ENCODE measurements at regions not wholly inside any gene's neighbourhood (a gene's known extent, or its start where the extent isn't known, plus 50 kb on each side); places are given as distances from the start of the nearest gene placed in this dataset.

DNA sequence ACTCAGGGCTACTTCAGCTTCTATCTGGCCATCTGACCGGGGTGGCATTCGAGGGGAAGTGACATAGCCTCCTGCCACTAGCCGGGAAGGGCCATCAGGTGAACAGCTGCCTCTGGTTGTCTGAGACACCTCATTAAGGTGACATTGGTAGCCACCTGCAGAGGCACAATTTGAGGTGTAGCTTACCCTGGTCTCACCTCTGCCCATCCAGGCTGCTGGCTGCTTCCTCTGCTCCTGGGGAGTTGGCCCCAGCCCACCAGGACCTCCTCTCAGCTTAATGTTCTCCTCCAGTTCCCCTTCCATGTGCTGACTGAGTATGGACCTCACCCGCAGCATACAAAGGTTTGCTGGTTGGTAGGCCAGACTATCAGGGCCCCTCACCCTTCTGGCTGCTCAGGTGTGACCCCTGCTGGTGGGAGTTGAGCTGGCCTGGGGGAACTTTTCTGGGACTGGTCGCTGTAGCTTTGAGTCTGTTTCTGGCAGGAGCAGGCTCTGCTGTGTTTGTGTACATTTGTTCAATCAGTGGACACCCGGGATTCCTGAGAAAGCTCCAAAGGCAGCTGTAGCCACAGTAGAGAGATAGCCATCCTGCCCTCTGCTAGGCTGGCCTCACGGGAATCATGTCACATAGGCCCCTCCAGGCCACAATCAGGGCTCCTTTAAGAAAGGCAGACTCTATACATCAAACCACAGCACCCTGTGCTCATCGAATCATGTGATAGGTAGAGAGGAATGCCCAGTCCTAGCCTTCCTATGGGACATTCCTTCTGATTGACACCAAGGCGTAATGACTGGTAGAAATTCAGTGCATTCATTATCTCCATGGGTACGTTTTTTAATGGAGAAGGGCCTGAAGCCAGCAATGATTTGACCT lies 295.1 kb upstream of the PLET1 start:
- no peak for DNase-seq (ENCODE audit: low read depth, low spot score)
- POLR2A ChIA-PET = no interaction called here
- H3K4me3 ChIP-seq (ENCODE audit: low read depth, low read length) = no peak overlapping the region
- TF ChIP-seq, protein P1, sequence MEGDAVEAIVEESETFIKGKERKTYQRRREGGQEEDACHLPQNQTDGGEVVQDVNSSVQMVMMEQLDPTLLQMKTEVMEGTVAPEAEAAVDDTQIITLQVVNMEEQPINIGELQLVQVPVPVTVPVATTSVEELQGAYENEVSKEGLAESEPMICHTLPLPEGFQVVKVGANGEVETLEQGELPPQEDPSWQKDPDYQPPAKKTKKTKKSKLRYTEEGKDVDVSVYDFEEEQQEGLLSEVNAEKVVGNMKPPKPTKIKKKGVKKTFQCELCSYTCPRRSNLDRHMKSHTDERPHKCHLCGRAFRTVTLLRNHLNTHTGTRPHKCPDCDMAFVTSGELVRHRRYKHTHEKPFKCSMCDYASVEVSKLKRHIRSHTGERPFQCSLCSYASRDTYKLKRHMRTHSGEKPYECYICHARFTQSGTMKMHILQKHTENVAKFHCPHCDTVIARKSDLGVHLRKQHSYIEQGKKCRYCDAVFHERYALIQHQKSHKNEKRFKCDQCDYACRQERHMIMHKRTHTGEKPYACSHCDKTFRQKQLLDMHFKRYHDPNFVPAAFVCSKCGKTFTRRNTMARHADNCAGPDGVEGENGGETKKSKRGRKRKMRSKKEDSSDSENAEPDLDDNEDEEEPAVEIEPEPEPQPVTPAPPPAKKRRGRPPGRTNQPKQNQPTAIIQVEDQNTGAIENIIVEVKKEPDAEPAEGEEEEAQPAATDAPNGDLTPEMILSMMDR (IDR thresholded peaks at IDR 0.05; ENCODE audit: insufficient read depth, low read length, missing control alignments) = peak; percentile 78
- CTCF ChIA-PET = interaction anchor here (0.8 to 3.3 kb wide), 19 partner anchors 9 to 436 kb away, joined by 3 to 41 read pairs (median 6); no protein-coding TSS in a partner anchor

DNA sequence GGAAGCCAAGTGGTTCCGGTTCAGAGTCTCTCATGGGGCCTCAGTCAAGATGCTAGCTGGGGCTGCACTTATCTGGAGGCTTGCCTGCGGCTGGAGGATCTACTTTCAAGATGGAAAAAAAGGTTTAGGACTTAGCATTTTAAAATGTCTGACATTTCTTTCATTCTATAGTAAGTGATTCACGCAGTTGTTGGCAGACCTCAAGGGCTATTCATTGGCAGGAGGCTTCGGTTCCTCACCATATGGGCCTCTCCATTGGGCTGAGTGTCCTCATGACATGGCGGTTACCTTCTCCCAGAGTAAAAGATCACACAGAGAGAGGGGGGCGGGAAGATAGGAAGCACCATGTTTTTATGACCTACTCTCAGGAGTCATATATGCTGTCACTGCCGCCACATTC lies 298.0 kb upstream of the PLET1 start:
- TF ChIP-seq, protein P1 (IDR thresholded peaks at IDR 0.05; ENCODE audit: insufficient read depth, low read length, missing control alignments) = no peak
- ChIA-PET CTCF (no interaction called here), POLR2A (no interaction called here)
- no peak for DNase-seq (ENCODE audit: low read depth, low spot score)
- H3K4me3 ChIP-seq (ENCODE audit: low read depth, low read length) = no peak overlapping the region

DNA sequence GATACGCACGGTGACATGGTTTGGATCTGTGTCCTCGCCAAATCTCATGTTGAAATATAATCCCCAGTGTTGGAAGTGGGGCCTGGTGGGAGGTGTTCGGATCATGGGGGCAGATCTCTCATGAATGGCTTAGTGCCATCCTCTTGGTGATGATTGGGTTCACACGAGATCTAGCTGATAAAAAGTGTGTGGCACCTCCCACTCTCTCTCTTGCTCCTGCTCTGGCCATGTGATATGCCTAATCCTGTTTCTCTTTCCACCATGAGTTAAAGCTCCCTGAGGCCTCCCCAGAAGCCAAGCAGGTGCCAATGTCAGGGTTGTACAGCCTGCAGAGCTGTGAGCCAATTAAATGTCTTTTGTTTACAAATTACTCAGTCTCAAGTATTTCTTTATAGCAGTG lies 303.1 kb upstream of the PLET1 start:
- POLR2A ChIA-PET = no interaction called here
- DNase-seq (ENCODE audit: low read depth, low spot score) = no peak
- CTCF ChIA-PET = interaction anchor here (1.6 kb wide), 1 partner anchor 8 kb away, joined by 6 read pairs; no protein-coding TSS in a partner anchor
- H3K4me3 ChIP-seq (ENCODE audit: low read depth, low read length) = no peak overlapping the region
- TF ChIP-seq, protein P1 (IDR thresholded peaks at IDR 0.05; ENCODE audit: insufficient read depth, low read length, missing control alignments) = no peak

DNA sequence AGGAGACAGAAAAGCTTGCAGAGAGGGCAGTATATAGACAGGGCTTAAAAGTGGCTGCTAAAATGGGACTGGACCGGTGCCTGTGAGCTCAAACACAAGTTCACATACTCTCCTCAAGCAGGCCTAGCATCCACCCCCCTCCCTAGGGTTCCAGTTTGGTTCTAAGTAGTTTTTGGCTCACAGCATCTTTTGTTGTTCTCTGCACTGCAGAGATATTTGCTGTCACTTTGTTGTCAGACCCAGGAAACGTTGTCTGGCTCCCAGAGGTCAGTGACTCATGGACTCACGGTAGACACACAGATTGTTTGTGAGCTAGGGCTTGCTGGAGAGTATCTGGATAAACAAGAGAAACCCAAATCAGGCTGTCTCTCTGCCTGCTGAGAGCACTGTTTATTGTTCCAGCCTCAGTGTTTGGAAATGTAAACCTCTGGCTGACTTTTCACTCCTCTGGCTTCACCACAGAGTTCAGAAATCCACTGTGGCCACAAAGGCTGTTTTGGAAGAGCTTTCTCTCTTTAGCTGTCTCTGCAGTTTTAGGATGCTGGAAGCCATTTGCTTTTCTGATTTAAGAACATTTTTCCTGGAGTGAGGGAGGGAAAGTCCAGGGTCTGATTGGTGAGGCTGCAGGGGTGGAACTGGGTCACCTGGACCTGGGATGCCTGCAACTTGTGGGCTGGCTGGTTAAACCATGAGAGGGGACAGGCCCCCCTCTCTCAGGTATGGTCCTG lies 303.7 kb upstream of the PLET1 start:
- CTCF ChIA-PET = interaction anchor here (1.6 kb wide), 2 partner anchors 9 to 24 kb away, joined by 6 read pairs; no protein-coding TSS in a partner anchor
- DNase-seq (ENCODE audit: low read depth, low spot score) = no peak
- H3K4me3 ChIP-seq (ENCODE audit: low read depth, low read length) = no peak overlapping the region
- TF ChIP-seq, protein P1 (IDR thresholded peaks at IDR 0.05; ENCODE audit: insufficient read depth, low read length, missing control alignments) = no peak
- POLR2A ChIA-PET = no interaction called here

DNA sequence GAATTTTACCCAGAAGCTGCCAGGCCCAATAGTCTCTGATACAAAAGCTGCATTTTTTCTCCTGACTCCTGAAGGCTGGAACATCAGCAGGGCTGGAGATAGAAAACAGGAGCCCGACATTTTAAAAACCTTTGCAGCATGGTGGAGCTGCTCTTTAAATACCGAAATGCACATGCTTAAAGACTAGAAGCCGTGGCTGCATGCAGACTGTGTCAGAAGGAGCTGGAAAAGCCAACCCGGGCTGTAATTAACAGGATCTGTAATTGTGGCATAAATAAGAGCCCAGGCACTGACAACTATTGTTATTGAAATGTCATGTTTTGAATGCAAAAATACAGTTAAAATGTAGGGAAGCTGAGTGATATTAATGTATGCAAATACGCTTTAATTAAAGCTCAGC lies 304.9 kb upstream of the PLET1 start:
- ChIA-PET CTCF (interaction anchor here (0.9 to 1.6 kb wide), 3 partner anchors 10 to 23 kb away, joined by 3 to 6 read pairs (median 3); no protein-coding TSS in a partner anchor), POLR2A (no interaction called here)
- H3K4me3 ChIP-seq (ENCODE audit: low read depth, low read length) = no peak overlapping the region
- no peak for DNase-seq (ENCODE audit: low read depth, low spot score)
- TF ChIP-seq, protein P1 (IDR thresholded peaks at IDR 0.05; ENCODE audit: insufficient read depth, low read length, missing control alignments) = no peak

DNA sequence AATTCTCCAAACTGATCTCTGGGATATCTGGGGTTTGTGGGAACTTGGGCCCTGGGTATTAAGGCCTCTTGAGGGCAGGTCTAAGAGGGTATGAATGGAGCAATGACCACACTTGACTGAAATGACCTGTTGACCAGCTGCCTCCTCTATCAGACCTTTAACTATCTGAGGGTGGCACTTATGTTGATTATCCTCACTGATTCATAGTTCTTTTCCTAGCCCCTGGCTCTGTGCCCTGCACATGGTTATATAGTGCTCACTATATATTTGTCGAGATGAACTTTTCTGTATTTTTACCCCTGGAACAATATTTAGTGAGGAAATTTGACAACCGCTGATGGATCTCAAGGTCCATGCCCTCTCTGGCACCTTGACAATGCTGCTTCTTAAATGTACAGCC lies 305.5 kb upstream of the PLET1 start:
- no peak overlapping the region for H3K4me3 ChIP-seq (ENCODE audit: low read depth, low read length)
- CTCF ChIA-PET = interaction anchor here (0.9 to 1.6 kb wide), 3 partner anchors 10 to 22 kb away, joined by 3 to 6 read pairs (median 3); no protein-coding TSS in a partner anchor
- no peak for DNase-seq (ENCODE audit: low read depth, low spot score)
- TF ChIP-seq, protein P1 (IDR thresholded peaks at IDR 0.05; ENCODE audit: insufficient read depth, low read length, missing control alignments) = no peak
- POLR2A ChIA-PET = no interaction called here
